BJ (cell line): ENCODE measurements at regions not wholly inside any gene's neighbourhood (a gene's known extent, or its start where the extent isn't known, plus 50 kb on each side); places are given as distances from the start of the nearest gene placed in this dataset.

ENCODE experiments used
- CTCF ChIA-PET: fragments of 350-600 bp; formaldehyde crosslinking; extraction: SDS; loops from one replicate; lab custom pipeline; 2021; ENCODE audit warnings: antibody characterized with exemption, inconsistent platforms; lab: Yijun Ruan, JAX
- POLR2A ChIA-PET: fragments of 300-600 bp; sonication (Branson Sonifier 250); formaldehyde crosslinking; extraction: SDS; loops from one replicate; lab custom pipeline; 2021; ENCODE audit warnings: antibody characterized with exemption; lab: Charles Lee
- DNase-seq: peaks from one replicate; pipeline ENCODE4 v3.0.0-alpha.2; 2011; ENCODE audit warnings: low read depth
- H3K27me3 ChIP-seq: 2 replicates; pipeline ENCODE4 v1.6.0; 2011; ENCODE audit warnings: low read length; ENCODE audit not compliant: control insufficient read depth, insufficient read depth
- H3K36me3 ChIP-seq: 2 replicates; pipeline ENCODE4 v1.5.1; 2011; ENCODE audit warnings: low read length; ENCODE audit not compliant: control insufficient read depth, insufficient read depth
- H3K4me3 ChIP-seq: 2 replicates; pipeline ENCODE4 v1.5.1; 2011; ENCODE audit warnings: low read depth, mild to moderate bottlenecking, control low read depth, low read length
- TF ChIP-seq, protein P1 (sequence below): IDR thresholded peaks from 2 replicates; pipeline ENCODE4 v1.5.1; 2011; ENCODE audit warnings: low read depth, mild to moderate bottlenecking, control low read depth, inconsistent platforms, low read length, moderate library complexity; ENCODE audit not compliant: insufficient read depth

DNA sequence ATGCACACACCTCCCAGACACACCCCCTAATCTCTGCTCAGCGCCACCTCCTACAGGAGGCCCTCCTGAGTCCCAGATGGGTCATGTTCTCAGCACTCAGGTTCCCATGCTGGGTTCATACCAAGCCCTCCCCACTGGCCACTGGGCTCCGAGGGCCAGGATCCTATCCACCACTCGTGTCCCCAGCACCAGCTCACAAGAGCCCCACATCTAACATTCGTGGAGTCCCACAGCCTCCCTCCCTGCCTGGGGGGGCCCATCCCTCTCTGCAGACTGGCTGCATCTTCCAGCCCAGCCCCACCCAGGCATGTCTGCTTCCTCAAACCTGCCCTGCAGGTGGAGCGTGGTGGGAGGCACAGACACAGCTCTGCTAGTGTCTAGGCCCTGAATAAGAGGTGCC is 227.4 kb downstream of the TUBA3C start:
- CTCF ChIA-PET, result no interaction called here
- no peak for DNase-seq
- no peak overlapping the region for H3K4me3 ChIP-seq
- no peaks in the 10 kb centered on the region for H3K36me3 ChIP-seq
- TF ChIP-seq, protein P1, sequence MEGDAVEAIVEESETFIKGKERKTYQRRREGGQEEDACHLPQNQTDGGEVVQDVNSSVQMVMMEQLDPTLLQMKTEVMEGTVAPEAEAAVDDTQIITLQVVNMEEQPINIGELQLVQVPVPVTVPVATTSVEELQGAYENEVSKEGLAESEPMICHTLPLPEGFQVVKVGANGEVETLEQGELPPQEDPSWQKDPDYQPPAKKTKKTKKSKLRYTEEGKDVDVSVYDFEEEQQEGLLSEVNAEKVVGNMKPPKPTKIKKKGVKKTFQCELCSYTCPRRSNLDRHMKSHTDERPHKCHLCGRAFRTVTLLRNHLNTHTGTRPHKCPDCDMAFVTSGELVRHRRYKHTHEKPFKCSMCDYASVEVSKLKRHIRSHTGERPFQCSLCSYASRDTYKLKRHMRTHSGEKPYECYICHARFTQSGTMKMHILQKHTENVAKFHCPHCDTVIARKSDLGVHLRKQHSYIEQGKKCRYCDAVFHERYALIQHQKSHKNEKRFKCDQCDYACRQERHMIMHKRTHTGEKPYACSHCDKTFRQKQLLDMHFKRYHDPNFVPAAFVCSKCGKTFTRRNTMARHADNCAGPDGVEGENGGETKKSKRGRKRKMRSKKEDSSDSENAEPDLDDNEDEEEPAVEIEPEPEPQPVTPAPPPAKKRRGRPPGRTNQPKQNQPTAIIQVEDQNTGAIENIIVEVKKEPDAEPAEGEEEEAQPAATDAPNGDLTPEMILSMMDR, result no peak
- H3K27me3 ChIP-seq, result no peaks in the 10 kb centered on the region
- POLR2A ChIA-PET, result no interaction called here

- POLR2A ChIA-PET, result no interaction called here
Observed at GRCh38 chr13:18953139-18953930, 228.3 kb downstream of the TUBA3C start.

DNA sequence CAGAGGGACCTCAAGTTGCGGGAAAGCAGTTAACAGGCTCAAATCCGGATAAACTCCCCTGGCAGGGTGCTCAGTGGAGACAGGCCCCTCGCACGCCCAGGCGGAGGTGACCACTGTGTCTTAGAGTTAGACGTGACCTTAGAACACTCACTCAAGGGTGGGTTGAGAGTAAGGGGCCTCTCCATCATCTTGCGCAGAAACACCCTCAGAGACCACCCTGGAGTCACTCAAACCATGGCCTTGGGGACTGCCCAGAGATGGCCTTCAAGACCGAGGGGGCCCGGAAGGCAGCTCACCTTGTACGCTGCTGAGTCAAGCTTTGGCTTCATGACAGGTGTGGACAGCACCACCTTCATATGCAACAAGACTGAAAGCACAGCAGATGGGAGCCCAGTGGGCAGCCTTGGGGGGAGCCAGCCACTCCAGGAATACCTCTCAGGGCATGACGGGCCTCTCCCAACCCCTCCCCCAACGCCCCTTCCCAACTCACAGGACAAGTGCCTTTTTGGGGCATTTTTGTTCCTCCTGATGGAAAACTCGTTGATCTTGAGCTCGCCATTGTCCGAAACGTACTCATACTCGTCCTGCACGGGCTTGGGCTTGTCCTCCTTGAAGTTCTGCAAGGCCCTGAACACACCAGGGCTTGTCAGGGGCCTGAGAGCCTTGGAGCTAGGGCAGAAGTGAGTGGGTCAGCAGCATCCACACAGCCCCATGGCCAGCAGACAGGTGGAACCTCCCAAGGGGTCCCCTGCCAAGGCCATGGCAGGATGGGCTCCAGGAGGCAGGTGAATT is 229.2 kb downstream of the TUBA3C start:
- Histone ChIP-seq H3K36me3 (no peaks in the 10 kb centered on the region), H3K27me3 (no peaks in the 10 kb centered on the region), H3K4me3 (no peak overlapping the region)
- POLR2A ChIA-PET, result no interaction called here
- CTCF ChIA-PET, result no interaction called here
- TF ChIP-seq, protein P1, result no peak
- no peak for DNase-seq

More at GRCh38 chr13:18953139-18953930, 228.3 kb downstream of the TUBA3C start:
- no peaks in the 10 kb centered on the region for H3K36me3 ChIP-seq
- H3K27me3 ChIP-seq, result no peaks in the 10 kb centered on the region
- TF ChIP-seq, protein P1, result no peak
- no peak for DNase-seq
- CTCF ChIA-PET, result no interaction called here
- no peak overlapping the region for H3K4me3 ChIP-seq

DNA sequence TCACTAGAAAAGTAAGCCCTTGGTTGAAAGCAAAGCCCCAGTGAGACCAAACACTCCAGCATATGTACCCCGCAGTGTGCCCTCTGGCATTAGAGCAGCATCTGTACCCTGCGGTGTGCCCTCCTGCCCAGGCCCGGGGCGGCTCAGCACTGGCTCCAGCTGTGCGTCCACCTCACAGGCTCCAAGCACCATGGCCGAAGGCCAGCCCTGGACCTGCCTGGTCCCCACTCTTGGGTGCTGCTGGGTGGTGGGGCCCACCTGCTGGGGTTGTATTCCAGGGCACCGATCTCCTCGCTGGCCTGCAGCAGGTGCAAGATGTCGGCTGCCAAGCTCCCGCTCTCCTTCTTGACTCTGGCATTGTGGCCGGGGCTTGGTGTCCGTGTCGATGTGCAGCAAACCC is 230.2 kb downstream of the TUBA3C start:
- POLR2A ChIA-PET, result no interaction called here
- no peaks in the 10 kb centered on the region for H3K27me3 ChIP-seq
- DNase-seq, result no peak
- H3K4me3 ChIP-seq, result no peak overlapping the region
- H3K36me3 ChIP-seq, result no peaks in the 10 kb centered on the region
- CTCF ChIA-PET, result no interaction called here
- TF ChIP-seq, protein P1, result no peak

DNA sequence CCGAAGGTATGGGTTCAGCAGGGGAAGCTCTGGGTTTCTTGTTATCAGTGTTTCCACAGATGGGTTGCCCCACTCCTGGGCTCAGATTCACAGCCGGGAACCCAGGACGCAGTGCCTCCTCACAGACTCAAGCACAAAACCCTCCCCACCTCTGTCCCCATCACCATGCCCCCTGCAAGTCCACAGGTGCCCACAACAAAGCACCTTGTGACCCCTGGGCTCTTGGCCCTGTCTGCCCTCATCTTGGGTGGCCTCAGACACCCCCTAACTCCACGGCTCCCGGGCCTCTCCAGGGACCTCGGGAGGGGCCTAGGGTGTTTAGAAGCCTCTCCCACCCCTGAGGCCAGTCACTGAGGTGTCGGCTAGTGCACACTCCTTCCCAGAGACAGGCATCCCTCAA is 231.7 kb downstream of the TUBA3C start:
- TF ChIP-seq, protein P1, result no peak
- CTCF ChIA-PET, result no interaction called here
- Histone ChIP-seq H3K36me3 (no peaks in the 10 kb centered on the region), H3K4me3 (no peak overlapping the region), H3K27me3 (no peaks in the 10 kb centered on the region)
- POLR2A ChIA-PET, result no interaction called here
- no peak for DNase-seq
